SK-N-SH (cell line): ENCODE measurements at regions not wholly inside any gene's neighbourhood (a gene's known extent, or its start where the extent isn't known, plus 50 kb on each side); places are given as distances from the start of the nearest gene placed in this dataset.

Experiments used
- CTCF ChIA-PET: fragments of 300-600, 350-600 bp; formaldehyde crosslinking; extraction: SDS; loops from one replicate; lab custom pipeline; 2021; lab: Yijun Ruan, JAX
- POLR2A ChIA-PET: fragments of 350-600 bp; sonication (Branson Sonifier 250); formaldehyde crosslinking; extraction: SDS; loops from one replicate; lab custom pipeline; 2020; ENCODE audit warnings: antibody characterized with exemption, inconsistent platforms; lab: Yijun Ruan, JAX
- DNase-seq: peaks from one replicate; pipeline ENCODE4 v3.0.0; 2012
- H2AFZ ChIP-seq: fragments of 200-600 bp; sonication (generic); 2 replicates; pipeline ENCODE4 v1.8.1; 2016; ENCODE audit warnings: antibody characterized with exemption, mild to moderate bottlenecking, low read depth
- H3F3A ChIP-seq: fragments of 200-600 bp; sonication (generic); replicated peaks from 2 replicates; pipeline ENCODE3; 2016; ENCODE audit warnings: antibody characterized with exemption, mild to moderate bottlenecking; ENCODE audit not compliant: insufficient read depth
- H3K27ac ChIP-seq, 2 experiments: fragments of 200-500 bp in 1 of 2; fragments of 200-600 bp in 1 of 2; sonication (Bioruptor generic) in 1 of 2; sonication (generic), shearing (Covaris generic) in 1 of 2; 2 replicates each; pipeline versions ENCODE4 v1.5.1 to v1.6.1; 2014 to 2016; ENCODE audit warnings: low read depth in 2 of 2, inconsistent platforms in 1 of 2, low read length in 1 of 2, mild to moderate bottlenecking in 1 of 2, mixed read lengths in 1 of 2
- H3K27me3 ChIP-seq: fragments of 200-600 bp; sonication (generic), shearing (Covaris generic); 2 replicates; pipeline ENCODE4 v1.6.1; 2016; ENCODE audit warnings: mixed run types; ENCODE audit not compliant: insufficient read depth
- H3K36me3 ChIP-seq, 2 experiments: fragments of 200-500 bp in 1 of 2; fragments of 200-600 bp in 1 of 2; sonication (Bioruptor generic) in 1 of 2; sonication (generic) in 1 of 2; replicated peaks in 1 of 2; 2 replicates each; pipeline versions ENCODE3 to v1.5.1; 2014 to 2016; ENCODE audit warnings: low read length in 1 of 2, mild to moderate bottlenecking in 1 of 2; ENCODE audit not compliant: insufficient read depth in 2 of 2, control insufficient read depth in 1 of 2
- H3K4me1 ChIP-seq, 2 experiments: fragments of 200-500 bp in 1 of 2; fragments of 200-600 bp in 1 of 2; sonication (Bioruptor generic) in 1 of 2; sonication (generic), shearing (Covaris generic) in 1 of 2; 2 replicates each; pipeline versions ENCODE4 v1.5.1 to v1.6.1; 2014 to 2016; ENCODE audit warnings: low read depth in 1 of 2, low read length in 1 of 2, mixed run types in 1 of 2; ENCODE audit not compliant: insufficient read depth in 2 of 2, control insufficient read depth in 1 of 2
- H3K4me2 ChIP-seq: fragments of 200-600 bp; sonication (generic), shearing (Covaris generic); 2 replicates; pipeline ENCODE4 v1.6.1; 2017; ENCODE audit warnings: mixed run types
- H3K4me3 ChIP-seq, 2 experiments: fragments of 200-500 bp in 1 of 2; fragments of 200-600 bp in 1 of 2; sonication (Bioruptor generic) in 1 of 2; sonication (generic), shearing (Covaris generic) in 1 of 2; 2 replicates each; pipeline versions ENCODE4 v1.5.1 to v1.8.1; 2014 to 2016; ENCODE audit warnings: low read depth in 2 of 2, inconsistent platforms in 1 of 2, low read length in 1 of 2, mild to moderate bottlenecking in 1 of 2, mixed read lengths in 1 of 2, moderate library complexity in 1 of 2
- H3K79me2 ChIP-seq: fragments of 200-600 bp; sonication (generic); 2 replicates; pipeline ENCODE4 v1.8.1; 2017; ENCODE audit warnings: mild to moderate bottlenecking; ENCODE audit not compliant: insufficient read depth
- H3K9ac ChIP-seq: fragments of 200-600 bp; sonication (generic); 2 replicates; pipeline ENCODE4 v1.6.1; 2017; ENCODE audit warnings: mixed run types
- H3K9me2 ChIP-seq: fragments of 200-600 bp; sonication (generic); 2 replicates; pipeline ENCODE4 v1.6.1; 2017; ENCODE audit warnings: mixed run types
- H3K9me3 ChIP-seq: fragments of 200-600 bp; sonication (generic); 2 replicates; pipeline ENCODE4 v1.6.1; 2017; ENCODE audit warnings: mixed run types, mild to moderate bottlenecking, moderate library complexity
- H4K20me1 ChIP-seq: fragments of 200-600 bp; sonication (generic); 2 replicates; pipeline ENCODE4 v1.6.1; 2017; ENCODE audit warnings: mild to moderate bottlenecking, mixed run types; ENCODE audit not compliant: insufficient read depth
- FOXJ3 ChIP-seq: sonication (generic); formaldehyde crosslinking; IDR thresholded peaks from 2 replicates; pipeline ENCODE4 v1.5.1; 2020; ENCODE audit warnings: mild to moderate bottlenecking, missing genetic modification reagents
- GABPA ChIP-seq: IDR thresholded peaks from 2 replicates; pipeline ENCODE4 v1.4.0; 2012; ENCODE audit warnings: low read depth, mild to moderate bottlenecking
- GATA2 ChIP-seq: sonication (generic); formaldehyde crosslinking; IDR thresholded peaks from 2 replicates; pipeline ENCODE4 v1.5.0; 2020; ENCODE audit warnings: mild to moderate bottlenecking, missing genetic modification reagents
- MEF2A ChIP-seq: IDR thresholded peaks from 2 replicates; pipeline ENCODE4 v1.4.0; 2012; ENCODE audit warnings: low read depth, borderline replicate concordance
- RAD21 ChIP-seq: IDR thresholded peaks from 2 replicates; pipeline ENCODE4 v1.6.1; 2012; ENCODE audit warnings: mild to moderate bottlenecking, low read length
- TAF1 ChIP-seq: IDR thresholded peaks from 2 replicates; pipeline ENCODE4 v1.6.1; 2012; ENCODE audit warnings: low read depth, mild to moderate bottlenecking, low read length, moderate library complexity, borderline replicate concordance
- USF1 ChIP-seq: IDR thresholded peaks from 2 replicates; pipeline ENCODE4 v1.4.0; 2012; ENCODE audit warnings: low read depth, borderline replicate concordance
- ZBTB33 ChIP-seq: IDR thresholded peaks from 2 replicates; pipeline ENCODE4 v1.4.0; 2012; ENCODE audit warnings: low read depth, borderline replicate concordance
- WGBS: methylation state at CpG from one replicate; pipeline ENCODE4 v1.1.6; 2017; ENCODE audit warnings: low lambda C conversion rate; 5-methylcytosine and 5-hydroxymethylcytosine counted together

- Histone ChIP-seq H2AFZ (no peak overlapping the region), H3K9me3 (no peaks in the 10 kb centered on the region), H3K27ac (no peak overlapping the region), H3K4me2 (no peak overlapping the region), H3K36me3 (no peaks in the 10 kb centered on the region), H3K9ac (no peak overlapping the region), H3K4me1 (no peaks in the 10 kb centered on the region), H3K9me2 (no peaks in the 10 kb centered on the region), H3F3A (no peaks in the 10 kb centered on the region), H3K79me2 (no peaks in the 10 kb centered on the region), H3K27me3 (no peaks in the 10 kb centered on the region), H3K4me3 (no peak overlapping the region), H4K20me1 (no peaks in the 10 kb centered on the region)
- CTCF ChIA-PET, result no interaction called here
- POLR2A ChIA-PET, result no interaction called here
- no peak for TF ChIP-seq GABPA
- TF ChIP-seq RAD21, result peak; percentile 20; the same call in 1 of the 2 replicates
- 45% methylated on average over 2 of the region's 3 CpGs for WGBS
- no peak for DNase-seq
Measured at GRCh38 chr1:105072850-105073249, 1323.2 kb downstream of the AMY1C start.

- CTCF ChIA-PET, result interaction anchor here (0.7 kb wide), 1 partner anchor 720 kb away, joined by 3 read pairs; no protein-coding TSS in a partner anchor
- DNase-seq, result no peak
Measured at GRCh38 chr1:105073660-105074059, 1324.0 kb downstream of the AMY1C start.

More at GRCh38 chr1:105073660-105074059, 1324.0 kb downstream of the AMY1C start:
- H3K79me2 ChIP-seq, result no peaks in the 10 kb centered on the region
- no peak overlapping the region for H3K4me3 ChIP-seq
- no peak overlapping the region for H3K4me2 ChIP-seq
- no peaks in the 10 kb centered on the region for H3K9me3 ChIP-seq
- no peak overlapping the region for H3K9ac ChIP-seq
- H4K20me1 ChIP-seq, result no peaks in the 10 kb centered on the region
- POLR2A ChIA-PET, result no interaction called here
- no peaks in the 10 kb centered on the region for H3F3A ChIP-seq
- no peaks in the 10 kb centered on the region for H3K36me3 ChIP-seq
- no peak for TF ChIP-seq GATA2
- TF ChIP-seq MEF2A, result no peak
- no peak for TF ChIP-seq FOXJ3 (CRISPR knock-in tag)
- no peak for TF ChIP-seq ZBTB33
- no peak for TF ChIP-seq USF1
- no peak for TF ChIP-seq TAF1
- H3K27ac ChIP-seq, result no peak overlapping the region
- H3K9me2 ChIP-seq, result no peaks in the 10 kb centered on the region
- no peak overlapping the region for H2AFZ ChIP-seq
- no peaks in the 10 kb centered on the region for H3K4me1 ChIP-seq
- H3K27me3 ChIP-seq, result no peaks in the 10 kb centered on the region
